ENCODE measurements at regions not wholly inside any gene's neighbourhood (a gene's known extent, or its start where the extent isn't known, plus 50 kb on each side); places are given as distances from the start of the nearest gene placed in this dataset.

DNA sequence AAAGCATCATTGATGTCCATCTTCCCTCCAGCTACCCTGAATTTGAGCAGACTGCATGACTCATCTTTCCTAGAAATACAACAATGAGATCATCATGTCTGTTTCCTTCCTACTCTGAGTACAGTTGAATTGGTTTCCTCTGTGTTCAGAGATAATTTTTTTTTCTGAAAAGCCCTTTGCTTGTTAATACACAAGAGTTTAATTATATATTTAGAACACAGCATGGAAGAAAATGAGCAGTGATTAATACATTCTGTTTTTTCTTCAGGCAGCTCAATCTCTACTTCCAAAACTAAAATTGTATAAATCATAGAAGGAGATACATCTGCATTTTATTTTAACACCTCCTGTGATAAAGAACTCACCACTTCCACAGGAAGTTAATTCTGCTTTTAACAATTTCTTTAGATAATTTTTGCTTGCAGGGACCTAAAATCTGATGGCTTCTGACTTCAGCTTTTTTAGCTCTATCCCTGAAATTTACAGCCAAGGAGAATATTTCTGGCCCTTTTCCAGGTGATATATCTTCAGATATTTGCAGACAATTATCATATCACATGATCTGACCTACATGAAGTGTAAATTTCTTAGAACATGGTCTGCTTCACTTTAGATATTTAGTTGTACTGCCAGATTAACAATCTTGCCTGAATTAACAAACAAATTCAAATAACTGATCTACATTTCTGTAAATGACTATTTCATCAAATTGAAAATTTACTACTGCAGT lies 249.0 kb downstream of the TRIB2 start:
- DNase-seq (ENCODE audit: insufficient read length, low spot score) (no peak), FAIRE-seq (no peak)
- TF ChIP-seq POLR2A (IDR thresholded peaks at IDR 0.05; ENCODE audit: low read depth, low read length): no peak
- TF ChIP-seq SPI1 (IDR thresholded peaks at IDR 0.05; ENCODE audit: low read depth, low read length): no peak
- TF ChIP-seq POU2F2 (IDR thresholded peaks at IDR 0.05; ENCODE audit: low read depth, low read length): no peak
- no peak for TF ChIP-seq POLR2AphosphoS5 (IDR thresholded peaks at IDR 0.05; ENCODE audit: low read depth, low read length)
- TF ChIP-seq TAF1 (IDR thresholded peaks at IDR 0.05; ENCODE audit: low read depth, low read length): no peak
- TF ChIP-seq PAX5 (IDR thresholded peaks at IDR 0.05; ENCODE audit: insufficient read depth, low read length, severe bottlenecking): no peak

DNA sequence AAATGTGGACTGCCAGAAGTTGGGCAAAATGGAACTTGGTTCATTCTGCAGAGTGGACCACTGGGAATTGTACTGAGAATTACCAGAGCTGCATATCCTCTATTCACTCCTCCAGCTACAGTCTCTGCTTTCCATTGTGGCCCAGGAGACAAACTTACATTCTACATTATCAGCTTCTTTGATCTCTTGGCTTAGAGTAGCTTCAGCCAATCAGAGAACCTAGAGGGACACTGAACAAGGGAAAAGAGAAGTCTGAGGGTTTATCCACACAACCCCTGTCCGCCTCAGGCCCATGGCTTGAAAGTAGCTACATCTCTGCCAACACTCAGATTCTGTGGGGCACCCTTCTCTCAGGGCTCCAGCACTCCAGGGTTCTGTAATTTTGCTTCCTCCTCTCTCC lies 251.1 kb downstream of the TRIB2 start:
- no peak for DNase-seq (ENCODE audit: insufficient read length, low spot score)
- no peak for FAIRE-seq

DNA sequence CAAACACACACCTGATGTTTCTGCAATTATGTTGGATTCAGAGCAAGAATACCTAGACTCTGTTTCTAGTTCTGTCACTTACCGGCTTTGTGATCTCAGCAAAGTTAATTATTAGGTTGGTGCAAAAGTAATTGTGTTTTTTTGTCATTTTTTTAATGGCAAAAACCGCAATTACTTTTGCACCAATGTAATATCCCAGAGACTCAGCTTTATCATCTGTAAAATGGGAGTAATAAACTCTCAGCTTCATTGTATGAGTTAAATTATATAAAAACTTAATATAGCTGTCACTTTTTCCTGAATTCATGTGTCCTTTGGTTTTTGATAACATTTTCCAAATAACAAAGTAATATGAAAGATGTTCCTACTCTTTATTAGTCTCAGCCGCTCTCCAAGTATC lies 251.7 kb downstream of the TRIB2 start:
- TF ChIP-seq POU2F2 (IDR thresholded peaks at IDR 0.05; ENCODE audit: low read depth, low read length) (no peak), PAX5 (IDR thresholded peaks at IDR 0.05; ENCODE audit: insufficient read depth, low read length, severe bottlenecking) (no peak), POLR2AphosphoS5 (IDR thresholded peaks at IDR 0.05; ENCODE audit: low read depth, low read length) (no peak), SPI1 (IDR thresholded peaks at IDR 0.05; ENCODE audit: low read depth, low read length) (no peak), TAF1 (IDR thresholded peaks at IDR 0.05; ENCODE audit: low read depth, low read length) (no peak), POLR2A (IDR thresholded peaks at IDR 0.05; ENCODE audit: low read depth, low read length) (no peak)
- DNase-seq (ENCODE audit: insufficient read length, low spot score) (no peak), FAIRE-seq (no peak)

More for the DNA sequence above, 251.1 kb downstream of the TRIB2 start:
- TF ChIP-seq POLR2A (IDR thresholded peaks at IDR 0.05; ENCODE audit: low read depth, low read length) (no peak), PAX5 (IDR thresholded peaks at IDR 0.05; ENCODE audit: insufficient read depth, low read length, severe bottlenecking) (no peak), POLR2AphosphoS5 (IDR thresholded peaks at IDR 0.05; ENCODE audit: low read depth, low read length) (no peak), TAF1 (IDR thresholded peaks at IDR 0.05; ENCODE audit: low read depth, low read length) (no peak), POU2F2 (IDR thresholded peaks at IDR 0.05; ENCODE audit: low read depth, low read length) (no peak), SPI1 (IDR thresholded peaks at IDR 0.05; ENCODE audit: low read depth, low read length) (no peak)

DNA sequence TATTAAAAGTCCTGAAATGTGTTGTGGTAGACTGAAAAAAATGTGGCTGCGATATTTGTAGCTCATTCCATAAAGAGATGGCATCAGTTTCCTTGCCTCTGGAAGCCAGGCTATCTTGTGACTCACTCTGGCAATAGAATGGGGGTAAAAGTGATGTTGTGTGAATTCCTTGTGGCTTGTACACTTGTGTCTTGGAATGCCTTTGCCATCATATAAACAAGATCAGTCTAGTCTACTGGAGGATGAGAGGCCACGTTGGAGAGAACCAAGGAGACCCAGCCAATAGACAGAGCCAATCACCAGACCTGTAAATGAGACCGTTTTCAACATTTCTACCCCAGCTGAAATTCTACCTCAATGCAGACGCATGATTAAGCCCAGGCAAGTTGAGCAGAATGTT lies 254.1 kb downstream of the TRIB2 start:
- FAIRE-seq: no peak
- no peak for DNase-seq (ENCODE audit: insufficient read length, low spot score)
- TF ChIP-seq TAF1 (IDR thresholded peaks at IDR 0.05; ENCODE audit: low read depth, low read length): no peak
- no peak for TF ChIP-seq POLR2A (IDR thresholded peaks at IDR 0.05; ENCODE audit: low read depth, low read length)
- no peak for TF ChIP-seq SPI1 (IDR thresholded peaks at IDR 0.05; ENCODE audit: low read depth, low read length)
- no peak for TF ChIP-seq PAX5 (IDR thresholded peaks at IDR 0.05; ENCODE audit: insufficient read depth, low read length, severe bottlenecking)
- TF ChIP-seq POU2F2 (IDR thresholded peaks at IDR 0.05; ENCODE audit: low read depth, low read length): no peak
- TF ChIP-seq POLR2AphosphoS5 (IDR thresholded peaks at IDR 0.05; ENCODE audit: low read depth, low read length): no peak

DNA sequence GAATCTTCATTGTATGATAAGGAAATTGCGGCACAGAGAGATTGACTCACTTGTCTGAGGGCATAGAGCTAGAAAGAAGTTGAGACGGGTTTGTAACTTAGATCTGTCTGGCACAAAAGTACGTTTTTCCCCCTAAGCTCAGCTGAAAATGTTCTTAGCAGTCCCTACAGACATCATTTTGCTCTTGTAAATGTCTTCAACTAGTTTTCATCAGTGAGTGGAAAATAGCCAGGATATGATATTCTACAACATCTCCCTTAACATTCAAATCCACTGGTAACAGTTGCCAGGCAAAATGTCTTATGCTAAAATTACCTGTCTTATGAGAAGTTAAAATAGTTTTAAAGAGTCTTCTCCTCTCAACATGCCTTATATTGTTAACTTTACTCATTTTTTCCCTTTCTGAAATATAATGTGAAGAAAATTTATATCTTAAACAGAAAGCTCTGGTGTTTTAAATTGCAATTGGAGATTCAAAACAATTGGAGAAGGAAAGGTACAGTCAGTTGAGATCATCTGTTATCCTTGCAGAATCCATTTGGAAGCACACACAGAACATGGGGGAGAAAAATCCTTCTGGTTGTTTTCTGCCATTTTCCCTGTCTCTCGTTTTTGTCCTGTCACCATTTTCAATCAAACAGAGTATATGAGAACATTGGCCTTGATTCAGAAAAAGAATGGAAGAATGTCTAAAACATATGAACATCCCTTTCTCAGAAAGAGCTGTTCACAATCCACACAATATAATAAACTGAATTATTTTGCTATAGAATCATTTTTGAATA lies 255.0 kb downstream of the TRIB2 start:
- DNase-seq (ENCODE audit: insufficient read length, low spot score) (no peak), FAIRE-seq (no peak)
- no peak for TF ChIP-seq SPI1 (IDR thresholded peaks at IDR 0.05; ENCODE audit: low read depth, low read length)

DNA sequence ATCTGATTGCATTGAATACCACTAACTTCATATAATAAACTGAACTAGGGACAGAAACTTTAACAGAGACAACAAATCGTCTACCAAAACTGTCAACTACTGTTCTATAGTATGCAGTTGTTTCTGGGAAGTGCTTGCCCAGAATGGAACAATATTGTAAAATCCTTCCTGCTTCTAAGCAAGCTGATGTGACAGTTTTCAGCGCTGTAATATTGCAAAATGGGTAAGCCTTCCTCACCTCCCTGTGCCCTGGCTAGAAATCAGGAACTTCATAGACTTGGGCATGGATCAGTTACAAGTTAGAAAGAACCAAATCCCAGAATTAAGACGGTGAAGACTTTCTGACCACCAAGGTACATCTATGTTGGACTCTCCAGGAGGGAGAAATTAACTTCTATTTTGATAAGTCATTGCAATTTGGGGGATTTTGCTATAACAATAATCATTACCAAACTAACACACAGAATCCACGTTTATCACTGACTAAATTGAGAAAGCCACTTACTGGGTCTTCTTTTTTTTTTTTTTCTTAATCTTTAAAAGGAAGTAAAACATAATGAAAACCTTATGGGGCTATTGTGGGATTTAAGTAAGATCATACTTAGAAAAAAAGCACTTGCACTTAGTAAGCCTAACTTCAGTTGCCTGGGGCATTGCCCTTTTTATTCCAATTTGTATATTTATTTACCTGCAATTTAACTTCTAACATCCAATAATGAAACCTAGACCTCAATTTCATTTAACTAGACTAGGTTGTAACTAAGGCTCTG lies 261.5 kb downstream of the TRIB2 start:
- DNase-seq (ENCODE audit: insufficient read length, low spot score) (no peak), FAIRE-seq (no peak)
- TF ChIP-seq POLR2A (IDR thresholded peaks at IDR 0.05; ENCODE audit: low read depth, low read length) (no peak), SPI1 (IDR thresholded peaks at IDR 0.05; ENCODE audit: low read depth, low read length) (no peak), TAF1 (IDR thresholded peaks at IDR 0.05; ENCODE audit: low read depth, low read length) (no peak), PAX5 (IDR thresholded peaks at IDR 0.05; ENCODE audit: insufficient read depth, low read length, severe bottlenecking) (no peak), POLR2AphosphoS5 (IDR thresholded peaks at IDR 0.05; ENCODE audit: low read depth, low read length) (no peak), POU2F2 (IDR thresholded peaks at IDR 0.05; ENCODE audit: low read depth, low read length) (no peak)

DNA sequence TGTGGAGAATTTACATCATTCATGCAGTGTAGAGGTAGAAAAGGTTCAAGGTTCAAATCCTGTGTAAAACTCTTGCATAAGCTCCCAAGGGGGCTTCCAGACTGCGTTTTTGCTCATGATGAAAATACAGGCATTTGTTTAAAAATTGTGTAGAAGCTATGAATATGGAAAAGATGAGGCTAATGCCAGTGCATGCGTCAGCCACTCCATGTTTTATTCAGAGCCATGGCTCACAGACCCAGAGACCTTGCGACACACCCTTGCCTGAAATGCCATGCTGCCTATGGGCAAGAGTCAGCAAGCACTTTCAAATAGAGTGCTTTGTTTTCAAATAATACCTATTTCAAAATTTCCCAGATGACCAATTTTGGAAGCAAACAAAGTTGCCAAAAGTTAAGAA lies 262.3 kb downstream of the TRIB2 start:
- DNase-seq (ENCODE audit: insufficient read length, low spot score) (no peak), FAIRE-seq (no peak)
- TF ChIP-seq POLR2AphosphoS5 (IDR thresholded peaks at IDR 0.05; ENCODE audit: low read depth, low read length): no peak
- no peak for TF ChIP-seq POLR2A (IDR thresholded peaks at IDR 0.05; ENCODE audit: low read depth, low read length)
- TF ChIP-seq TAF1 (IDR thresholded peaks at IDR 0.05; ENCODE audit: low read depth, low read length): no peak
- no peak for TF ChIP-seq PAX5 (IDR thresholded peaks at IDR 0.05; ENCODE audit: insufficient read depth, low read length, severe bottlenecking)
- TF ChIP-seq POU2F2 (IDR thresholded peaks at IDR 0.05; ENCODE audit: low read depth, low read length): no peak
- no peak for TF ChIP-seq SPI1 (IDR thresholded peaks at IDR 0.05; ENCODE audit: low read depth, low read length)

DNA sequence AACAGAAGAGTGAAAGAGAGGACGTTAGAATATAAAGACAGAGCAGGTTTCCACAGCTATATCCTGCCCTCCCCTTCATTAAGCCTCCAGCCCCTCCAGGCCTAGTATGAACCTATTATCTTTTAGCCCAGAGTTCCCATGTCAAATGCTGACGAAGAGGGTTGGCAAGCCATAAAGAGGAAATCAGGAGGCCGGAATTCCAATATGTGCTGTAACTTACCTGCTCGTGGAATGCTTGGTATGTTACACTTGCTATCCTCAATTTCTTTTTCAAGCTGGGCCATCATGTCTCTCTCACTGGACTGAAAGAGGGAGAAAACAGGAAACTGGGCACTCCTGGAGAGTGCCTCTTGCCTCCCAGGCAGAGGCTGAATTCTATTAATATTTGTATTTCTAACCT lies 264.1 kb downstream of the TRIB2 start:
- TF ChIP-seq POU2F2 (IDR thresholded peaks at IDR 0.05; ENCODE audit: low read depth, low read length) (no peak), TAF1 (IDR thresholded peaks at IDR 0.05; ENCODE audit: low read depth, low read length) (no peak), SPI1 (IDR thresholded peaks at IDR 0.05; ENCODE audit: low read depth, low read length) (no peak), POLR2AphosphoS5 (IDR thresholded peaks at IDR 0.05; ENCODE audit: low read depth, low read length) (no peak), PAX5 (IDR thresholded peaks at IDR 0.05; ENCODE audit: insufficient read depth, low read length, severe bottlenecking) (no peak), POLR2A (IDR thresholded peaks at IDR 0.05; ENCODE audit: low read depth, low read length) (no peak)
- no peak for DNase-seq (ENCODE audit: insufficient read length, low spot score)
- FAIRE-seq: no peak

DNA sequence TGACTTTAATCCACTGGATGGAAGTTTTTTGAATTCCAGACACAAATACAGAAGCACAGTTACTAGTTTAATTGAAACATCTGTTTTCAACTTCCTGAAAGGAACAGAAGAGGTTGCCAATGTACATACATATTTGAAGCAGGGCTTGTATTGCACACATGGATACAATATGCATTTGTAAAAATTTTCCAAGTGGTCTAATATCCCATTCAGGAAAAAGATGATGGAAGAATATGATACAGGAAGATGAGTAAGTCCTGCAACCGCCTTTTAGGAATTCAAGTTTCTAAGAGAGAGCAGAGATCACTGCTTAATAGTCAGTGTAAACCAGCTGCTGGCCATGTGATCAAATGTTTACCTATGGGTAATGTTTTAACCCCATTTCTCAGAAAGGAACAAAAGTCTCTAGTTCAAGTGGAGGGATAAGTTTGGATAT lies 265.4 kb downstream of the TRIB2 start:
- FAIRE-seq (no peak), DNase-seq (ENCODE audit: insufficient read length, low spot score) (no peak)
- TF ChIP-seq POLR2AphosphoS5 (IDR thresholded peaks at IDR 0.05; ENCODE audit: low read depth, low read length) (no peak), POLR2A (IDR thresholded peaks at IDR 0.05; ENCODE audit: low read depth, low read length) (no peak), PAX5 (IDR thresholded peaks at IDR 0.05; ENCODE audit: insufficient read depth, low read length, severe bottlenecking) (no peak), TAF1 (IDR thresholded peaks at IDR 0.05; ENCODE audit: low read depth, low read length) (no peak), SPI1 (IDR thresholded peaks at IDR 0.05; ENCODE audit: low read depth, low read length) (no peak), POU2F2 (IDR thresholded peaks at IDR 0.05; ENCODE audit: low read depth, low read length) (no peak)
